ENCODE measurements at regions not wholly inside any gene's neighbourhood (a gene's known extent, or its start where the extent isn't known, plus 50 kb on each side); places are given as distances from the start of the nearest gene placed in this dataset.

DNA sequence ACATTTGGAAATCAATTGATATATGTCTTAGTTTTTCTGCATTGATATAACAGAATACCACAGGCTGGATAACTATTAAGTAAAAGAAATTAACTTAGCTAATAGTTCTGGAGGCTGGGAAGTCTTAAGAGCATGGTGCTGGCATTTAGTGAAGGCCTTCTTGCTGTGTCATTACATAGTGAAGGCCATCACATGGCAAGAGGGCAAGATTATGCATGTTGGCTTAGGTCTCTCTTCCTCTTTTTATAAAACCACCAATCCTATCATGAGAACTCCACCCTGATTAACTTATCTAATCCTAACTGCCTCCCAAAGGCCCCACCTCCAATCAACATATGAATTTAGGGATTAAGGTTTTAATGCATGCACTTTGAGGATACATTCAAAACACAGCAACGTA is 225.5 kb upstream of the VRK2 start:
- no peaks in the 10 kb centered on the region for H3K4me1 Mint-ChIP-seq (ENCODE audit: unreplicated experiment)
- H3K27me3 Mint-ChIP-seq (ENCODE audit: unreplicated experiment), result no peaks in the 10 kb centered on the region
- no peaks in the 10 kb centered on the region for H3K36me3 Mint-ChIP-seq (ENCODE audit: low read depth, unreplicated experiment)
- TF ChIP-seq, protein P1, sequence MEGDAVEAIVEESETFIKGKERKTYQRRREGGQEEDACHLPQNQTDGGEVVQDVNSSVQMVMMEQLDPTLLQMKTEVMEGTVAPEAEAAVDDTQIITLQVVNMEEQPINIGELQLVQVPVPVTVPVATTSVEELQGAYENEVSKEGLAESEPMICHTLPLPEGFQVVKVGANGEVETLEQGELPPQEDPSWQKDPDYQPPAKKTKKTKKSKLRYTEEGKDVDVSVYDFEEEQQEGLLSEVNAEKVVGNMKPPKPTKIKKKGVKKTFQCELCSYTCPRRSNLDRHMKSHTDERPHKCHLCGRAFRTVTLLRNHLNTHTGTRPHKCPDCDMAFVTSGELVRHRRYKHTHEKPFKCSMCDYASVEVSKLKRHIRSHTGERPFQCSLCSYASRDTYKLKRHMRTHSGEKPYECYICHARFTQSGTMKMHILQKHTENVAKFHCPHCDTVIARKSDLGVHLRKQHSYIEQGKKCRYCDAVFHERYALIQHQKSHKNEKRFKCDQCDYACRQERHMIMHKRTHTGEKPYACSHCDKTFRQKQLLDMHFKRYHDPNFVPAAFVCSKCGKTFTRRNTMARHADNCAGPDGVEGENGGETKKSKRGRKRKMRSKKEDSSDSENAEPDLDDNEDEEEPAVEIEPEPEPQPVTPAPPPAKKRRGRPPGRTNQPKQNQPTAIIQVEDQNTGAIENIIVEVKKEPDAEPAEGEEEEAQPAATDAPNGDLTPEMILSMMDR (IDR thresholded peaks at IDR 0.05; ENCODE audit: unreplicated experiment), result no peak
- H3K9me3 Mint-ChIP-seq (ENCODE audit: unreplicated experiment), result no peaks in the 10 kb centered on the region
- H3K27ac Mint-ChIP-seq (ENCODE audit: unreplicated experiment), result no peak overlapping the region
- DNase-seq (ENCODE audit: low spot score), result no peak
- no peak overlapping the region for H3K4me3 Mint-ChIP-seq (ENCODE audit: unreplicated experiment)

DNA sequence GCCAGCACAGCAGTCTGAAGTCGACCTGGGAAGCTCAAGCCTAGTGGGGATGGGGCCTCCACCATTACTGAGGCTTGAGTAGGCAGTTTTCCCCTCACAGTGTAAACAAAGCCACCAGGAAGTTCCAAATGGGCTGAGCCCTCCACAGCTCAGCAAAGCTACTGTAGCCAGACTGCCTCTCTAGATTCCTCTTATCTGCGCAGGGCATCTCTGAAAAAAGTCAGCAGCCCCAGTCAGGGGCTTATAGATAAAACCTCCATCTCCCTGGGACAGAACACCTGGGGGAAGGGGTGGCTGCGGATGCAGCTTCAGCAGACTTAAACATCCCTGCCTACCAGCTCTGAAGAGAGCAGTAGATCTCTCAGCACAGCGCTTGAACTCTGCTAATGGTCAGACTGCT is 218.4 kb upstream of the VRK2 start:
- H3K27me3 Mint-ChIP-seq (ENCODE audit: unreplicated experiment), result no peaks in the 10 kb centered on the region
- no peaks in the 10 kb centered on the region for H3K9me3 Mint-ChIP-seq (ENCODE audit: unreplicated experiment)
- H3K4me3 Mint-ChIP-seq (ENCODE audit: unreplicated experiment), result no peak overlapping the region
- DNase-seq (ENCODE audit: low spot score), result no peak
- TF ChIP-seq, protein P1 (IDR thresholded peaks at IDR 0.05; ENCODE audit: unreplicated experiment), result no peak
- no peak overlapping the region for H3K27ac Mint-ChIP-seq (ENCODE audit: unreplicated experiment)
- H3K36me3 Mint-ChIP-seq (ENCODE audit: low read depth, unreplicated experiment), result no peaks in the 10 kb centered on the region
- H3K4me1 Mint-ChIP-seq (ENCODE audit: unreplicated experiment), result no peaks in the 10 kb centered on the region

DNA sequence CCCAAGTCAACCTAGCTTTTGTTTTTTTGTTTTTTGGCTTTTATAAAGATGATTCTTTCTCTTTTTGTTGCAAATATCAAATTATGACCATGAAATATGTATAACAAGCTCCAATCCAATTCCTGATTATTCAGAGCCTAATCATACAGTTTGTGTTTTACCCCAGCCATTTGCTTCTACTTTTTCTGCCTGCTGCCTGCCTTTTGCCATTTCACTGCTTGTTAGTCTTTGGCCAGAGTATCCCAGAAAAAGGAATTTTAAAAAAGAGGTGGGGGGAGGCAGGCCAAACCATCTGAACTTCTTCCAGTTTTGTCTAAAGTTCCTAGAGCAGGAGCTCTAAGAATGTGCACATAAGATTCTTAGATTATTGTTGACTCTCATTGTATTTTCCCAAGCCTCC is 211.9 kb upstream of the VRK2 start:
- H3K27me3 Mint-ChIP-seq (ENCODE audit: unreplicated experiment), result no peaks in the 10 kb centered on the region
- H3K36me3 Mint-ChIP-seq (ENCODE audit: low read depth, unreplicated experiment), result no peaks in the 10 kb centered on the region
- H3K4me3 Mint-ChIP-seq (ENCODE audit: unreplicated experiment), result no peak overlapping the region
- TF ChIP-seq, protein P1 (IDR thresholded peaks at IDR 0.05; ENCODE audit: unreplicated experiment), result no peak
- no peaks in the 10 kb centered on the region for H3K9me3 Mint-ChIP-seq (ENCODE audit: unreplicated experiment)
- no peak overlapping the region for H3K27ac Mint-ChIP-seq (ENCODE audit: unreplicated experiment)
- no peaks in the 10 kb centered on the region for H3K4me1 Mint-ChIP-seq (ENCODE audit: unreplicated experiment)
- DNase-seq (ENCODE audit: low spot score), result no peak

DNA sequence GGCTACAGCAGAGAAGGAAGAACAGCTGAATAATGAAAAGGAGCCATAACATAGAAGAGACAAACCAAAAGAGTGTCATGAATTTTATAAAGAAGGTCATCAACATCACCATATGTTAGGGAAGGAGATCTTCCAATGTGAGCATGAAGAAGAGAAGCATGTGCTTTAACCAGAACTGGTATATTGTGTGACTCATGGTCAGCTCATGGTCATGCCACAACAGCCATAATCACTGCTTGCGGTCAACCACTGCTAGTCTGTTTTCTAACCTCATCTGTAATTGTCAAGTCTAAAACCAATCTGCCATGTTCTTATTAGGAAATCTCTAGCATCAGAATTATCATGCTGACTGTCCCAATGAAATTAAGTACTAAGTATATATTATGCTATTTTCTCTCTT is 204.1 kb upstream of the VRK2 start:
- no peak overlapping the region for H3K4me3 Mint-ChIP-seq (ENCODE audit: unreplicated experiment)
- H3K27me3 Mint-ChIP-seq (ENCODE audit: unreplicated experiment), result no peaks in the 10 kb centered on the region
- H3K9me3 Mint-ChIP-seq (ENCODE audit: unreplicated experiment), result no peaks in the 10 kb centered on the region
- TF ChIP-seq, protein P1 (IDR thresholded peaks at IDR 0.05; ENCODE audit: unreplicated experiment), result no peak
- no peaks in the 10 kb centered on the region for H3K4me1 Mint-ChIP-seq (ENCODE audit: unreplicated experiment)
- H3K27ac Mint-ChIP-seq (ENCODE audit: unreplicated experiment), result no peak overlapping the region
- no peak for DNase-seq (ENCODE audit: low spot score)
- H3K36me3 Mint-ChIP-seq (ENCODE audit: low read depth, unreplicated experiment), result no peaks in the 10 kb centered on the region

DNA sequence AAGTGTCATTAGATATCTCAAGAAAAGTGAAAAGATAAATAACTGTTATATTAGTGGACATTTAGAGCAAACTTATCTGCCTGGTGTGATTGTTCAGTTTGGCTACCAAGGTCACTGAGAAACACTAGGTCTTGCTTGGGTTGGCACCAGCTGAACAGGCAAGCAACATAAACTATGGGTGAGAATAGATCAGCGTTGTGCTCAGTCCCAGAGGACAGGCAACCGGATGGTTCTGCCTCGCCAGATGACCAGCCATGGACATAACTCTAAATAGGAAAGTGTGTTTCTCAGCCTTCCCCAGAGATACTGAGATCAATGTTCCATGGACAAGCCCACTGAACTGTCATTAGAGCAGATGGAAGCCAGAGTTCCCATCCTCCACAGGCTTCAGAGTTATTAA is 203.4 kb upstream of the VRK2 start:
- Mint-ChIP-seq H3K27ac (ENCODE audit: unreplicated experiment) (no peak overlapping the region), H3K36me3 (ENCODE audit: low read depth, unreplicated experiment) (no peaks in the 10 kb centered on the region), H3K27me3 (ENCODE audit: unreplicated experiment) (no peaks in the 10 kb centered on the region), H3K4me1 (ENCODE audit: unreplicated experiment) (no peaks in the 10 kb centered on the region), H3K9me3 (ENCODE audit: unreplicated experiment) (no peaks in the 10 kb centered on the region), H3K4me3 (ENCODE audit: unreplicated experiment) (no peak overlapping the region)
- TF ChIP-seq, protein P1 (IDR thresholded peaks at IDR 0.05; ENCODE audit: unreplicated experiment), result no peak
- DNase-seq (ENCODE audit: low spot score), result no peak
